OCI-LY3 (cell line): ENCODE measurements at regions not wholly inside any gene's neighbourhood (a gene's known extent, or its start where the extent isn't known, plus 50 kb on each side); places are given as distances from the start of the nearest gene placed in this dataset.

Experiments used
- H2AFZ ChIP-seq: fragments of 200-600, 300-600 bp; shearing (Covaris generic); 2 replicates; pipeline ENCODE4 v1.6.0; 2014; ENCODE audit warnings: antibody characterized with exemption, low read depth, low read length
- H3K27ac ChIP-seq: fragments of 200-600, 300-600 bp; sonication (generic); 2 replicates; pipeline ENCODE4 v1.5.1; 2014; ENCODE audit warnings: mild to moderate bottlenecking, low read length, moderate library complexity, mixed read lengths
- H3K27me3 ChIP-seq: fragments of 200-600, 300-600 bp; sonication (generic); 2 replicates; pipeline ENCODE4 v1.6.1; 2014; ENCODE audit warnings: low read depth, low read length, mixed read lengths
- H3K36me3 ChIP-seq: fragments of 200-600, 300-600 bp; sonication (generic); replicated peaks from 2 replicates; pipeline ENCODE3; 2014; ENCODE audit warnings: low read depth, low read length, mixed read lengths
- H3K4me1 ChIP-seq: fragments of 300-600, 200-600 bp; sonication (generic); 2 replicates; pipeline ENCODE4 v1.6.1; 2014; ENCODE audit warnings: low read length, mixed read lengths
- H3K4me2 ChIP-seq: fragments of 200-600, 300-600 bp; sonication (generic); 2 replicates; pipeline ENCODE4 v1.6.1; 2014; ENCODE audit warnings: low read length, mixed read lengths
- H3K4me3 ChIP-seq: fragments of 300-600, 200-600 bp; sonication (generic); 2 replicates; pipeline ENCODE4 v1.5.1; 2014; ENCODE audit warnings: antibody characterized with exemption, mild to moderate bottlenecking, low read length, moderate library complexity
- H3K79me2 ChIP-seq: fragments of 300-600, 200-600 bp; shearing (Covaris generic); 2 replicates; pipeline ENCODE4 v1.6.1; 2014; ENCODE audit warnings: mild to moderate bottlenecking, low read length, mixed read lengths
- H3K9ac ChIP-seq: fragments of 300-600, 200-600 bp; shearing (Covaris generic); 2 replicates; pipeline ENCODE4 v1.6.0; 2014; ENCODE audit warnings: mild to moderate bottlenecking, low read length, moderate library complexity
- H3K9me3 ChIP-seq: fragments of 200-600, 300-600 bp; shearing (Covaris generic); 2 replicates; pipeline ENCODE4 v1.6.1; 2014; ENCODE audit warnings: low read length, mixed read lengths; ENCODE audit not compliant: insufficient read depth
- H4K20me1 ChIP-seq: fragments of 200-600, 300-600 bp; sonication (generic); 2 replicates; pipeline ENCODE4 v1.6.1; 2016; ENCODE audit warnings: low read length, mixed read lengths; ENCODE audit not compliant: insufficient read depth
- EZH2phosphoT487 ChIP-seq: fragments of 200-600 bp; shearing (Covaris generic); IDR thresholded peaks from 2 replicates; pipeline ENCODE4 v1.6.1; 2018; ENCODE audit warnings: antibody characterized with exemption, mixed run types, low read depth
- TF ChIP-seq, protein P1 (sequence below): fragments of 200-600, 300-600 bp; sonication (generic); IDR thresholded peaks from 2 replicates; pipeline ENCODE4 v1.5.1; 2014; ENCODE audit warnings: antibody characterized with exemption, low read length, low read depth

DNA sequence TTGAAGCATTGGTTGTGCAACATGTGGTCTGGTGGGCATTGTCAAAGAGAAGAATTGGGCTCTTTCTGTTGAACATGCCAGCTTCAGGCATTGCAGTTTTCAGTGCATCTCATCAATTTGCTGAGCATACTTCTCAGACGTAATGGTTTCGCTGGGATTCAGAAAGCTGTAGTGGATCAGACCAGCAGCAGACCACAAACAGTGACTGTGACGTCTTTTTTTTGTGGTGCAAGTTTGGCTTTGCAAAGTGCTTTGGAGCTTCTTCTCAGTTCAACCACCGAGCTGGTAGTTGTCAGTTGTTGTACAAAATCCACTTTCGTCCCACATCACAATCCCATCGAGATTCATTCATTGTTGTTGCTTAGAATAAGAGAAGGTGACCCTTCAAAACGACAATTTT lies 84.5 kb downstream of the NPAP1 start:
- Histone ChIP-seq H3K4me1 (no peaks in the 10 kb centered on the region), H3K27ac (no peak overlapping the region), H3K9ac (no peak overlapping the region), H3K4me2 (no peak overlapping the region), H3K79me2 (no peaks in the 10 kb centered on the region), H3K4me3 (no peak overlapping the region), H2AFZ (no peak overlapping the region), H3K9me3 (no peaks in the 10 kb centered on the region), H3K27me3 (no peaks in the 10 kb centered on the region), H3K36me3 (no peaks in the 10 kb centered on the region), H4K20me1 (no peaks in the 10 kb centered on the region)
- TF ChIP-seq EZH2phosphoT487: no peak
- TF ChIP-seq, protein P1, sequence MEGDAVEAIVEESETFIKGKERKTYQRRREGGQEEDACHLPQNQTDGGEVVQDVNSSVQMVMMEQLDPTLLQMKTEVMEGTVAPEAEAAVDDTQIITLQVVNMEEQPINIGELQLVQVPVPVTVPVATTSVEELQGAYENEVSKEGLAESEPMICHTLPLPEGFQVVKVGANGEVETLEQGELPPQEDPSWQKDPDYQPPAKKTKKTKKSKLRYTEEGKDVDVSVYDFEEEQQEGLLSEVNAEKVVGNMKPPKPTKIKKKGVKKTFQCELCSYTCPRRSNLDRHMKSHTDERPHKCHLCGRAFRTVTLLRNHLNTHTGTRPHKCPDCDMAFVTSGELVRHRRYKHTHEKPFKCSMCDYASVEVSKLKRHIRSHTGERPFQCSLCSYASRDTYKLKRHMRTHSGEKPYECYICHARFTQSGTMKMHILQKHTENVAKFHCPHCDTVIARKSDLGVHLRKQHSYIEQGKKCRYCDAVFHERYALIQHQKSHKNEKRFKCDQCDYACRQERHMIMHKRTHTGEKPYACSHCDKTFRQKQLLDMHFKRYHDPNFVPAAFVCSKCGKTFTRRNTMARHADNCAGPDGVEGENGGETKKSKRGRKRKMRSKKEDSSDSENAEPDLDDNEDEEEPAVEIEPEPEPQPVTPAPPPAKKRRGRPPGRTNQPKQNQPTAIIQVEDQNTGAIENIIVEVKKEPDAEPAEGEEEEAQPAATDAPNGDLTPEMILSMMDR: no peak

- Histone ChIP-seq H3K27ac (no peak overlapping the region), H3K4me3 (no peak overlapping the region), H3K36me3 (no peaks in the 10 kb centered on the region), H3K4me2 (no peak overlapping the region), H3K4me1 (no peaks in the 10 kb centered on the region), H2AFZ (no peak overlapping the region), H3K9me3 (no peaks in the 10 kb centered on the region), H3K9ac (no peak overlapping the region), H3K27me3 (no peaks in the 10 kb centered on the region), H4K20me1 (no peaks in the 10 kb centered on the region), H3K79me2 (no peaks in the 10 kb centered on the region)
- TF ChIP-seq, protein P1: peak; percentile 49
- TF ChIP-seq EZH2phosphoT487: no peak
Observed at GRCh38 chr15:24761704-24762302, 86.2 kb downstream of the NPAP1 start.

DNA sequence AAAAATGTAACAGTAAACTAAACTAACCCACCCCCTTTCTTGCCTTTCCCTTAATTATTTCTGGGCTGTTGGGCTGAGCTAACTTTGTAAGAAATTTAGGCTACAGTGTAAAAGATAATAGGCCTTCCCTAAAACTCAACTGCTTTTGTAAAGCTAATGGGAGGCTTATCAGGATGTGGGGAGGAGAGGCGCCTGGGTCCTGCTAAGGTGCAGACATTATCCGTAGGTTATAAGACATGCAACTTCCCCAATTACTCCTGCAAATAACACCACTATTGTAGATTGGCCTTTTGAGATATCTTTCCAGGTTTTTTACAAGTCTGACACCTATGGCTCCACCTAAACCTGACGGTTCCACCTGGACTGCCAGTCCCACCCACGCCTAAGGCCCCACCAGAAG lies 88.3 kb downstream of the NPAP1 start:
- TF ChIP-seq, protein P1: no peak
- TF ChIP-seq EZH2phosphoT487: no peak
- H3K4me2 ChIP-seq: no peak overlapping the region

GRCh38 chr15:24764375-24765171 lies 89.0 kb downstream of the NPAP1 start:
- no peak overlapping the region for H2AFZ ChIP-seq
- no peak overlapping the region for H3K4me2 ChIP-seq
- H3K4me1 ChIP-seq: no peaks in the 10 kb centered on the region
- H3K9me3 ChIP-seq: no peaks in the 10 kb centered on the region
- no peaks in the 10 kb centered on the region for H3K79me2 ChIP-seq
- no peaks in the 10 kb centered on the region for H3K27me3 ChIP-seq
- H3K4me3 ChIP-seq: no peak overlapping the region
- no peaks in the 10 kb centered on the region for H3K36me3 ChIP-seq
- H4K20me1 ChIP-seq: no peaks in the 10 kb centered on the region
- H3K9ac ChIP-seq: no peak overlapping the region
- H3K27ac ChIP-seq: no peak overlapping the region
- TF ChIP-seq, protein P1: no peak
- TF ChIP-seq EZH2phosphoT487: no peak

More for the DNA sequence above, 88.3 kb downstream of the NPAP1 start:
- Histone ChIP-seq H3K36me3 (no peaks in the 10 kb centered on the region), H3K4me3 (no peak overlapping the region), H4K20me1 (no peaks in the 10 kb centered on the region), H3K9ac (no peak overlapping the region), H2AFZ (no peak overlapping the region), H3K27ac (no peak overlapping the region), H3K27me3 (no peaks in the 10 kb centered on the region), H3K9me3 (no peaks in the 10 kb centered on the region), H3K79me2 (no peaks in the 10 kb centered on the region), H3K4me1 (no peaks in the 10 kb centered on the region)
